SK-N-SH treated with all-trans-retinoic acid at 6 μM for 48 hours (cell line): ENCODE measurements at regions not wholly inside any gene's neighbourhood (a gene's known extent, or its start where the extent isn't known, plus 50 kb on each side); places are given as distances from the start of the nearest gene placed in this dataset.

ENCODE experiments used
- ATAC-seq: fragments of 200-7000 bp; cut with Tn5 transposase; 3 replicates; pipeline ENCODE4 v1.9.1; 2020; ENCODE audit warnings: mild to moderate bottlenecking, moderate library complexity
- ARNTL ChIP-seq: fragments of 450-650 bp; formaldehyde crosslinking; IDR thresholded peaks from 2 replicates; pipeline ENCODE4 v1.5.0; 2020; ENCODE audit warnings: low read depth, mild to moderate bottlenecking, moderate library complexity, borderline replicate concordance
- BACH2 ChIP-seq: fragments of 250-450 bp; sonication (Bioruptor Pico); IDR thresholded peaks from 2 replicates; pipeline ENCODE4 v1.9.0; 2021; ENCODE audit warnings: mild to moderate bottlenecking, borderline replicate concordance
- CSDC2 ChIP-seq: fragments of 250-450 bp; sonication (Bioruptor Pico); IDR thresholded peaks from 2 replicates; pipeline ENCODE4 v1.5.0; 2020; ENCODE audit warnings: mild to moderate bottlenecking, moderate library complexity
- GLIS3 ChIP-seq: fragments of 250-450 bp; sonication (Bioruptor Pico); IDR thresholded peaks from 2 replicates; pipeline ENCODE4 v1.5.0; 2020; ENCODE audit warnings: mild to moderate bottlenecking, moderate library complexity
- ISL1 ChIP-seq: fragments of 250-450 bp; sonication (Bioruptor Pico); IDR thresholded peaks from 2 replicates; pipeline ENCODE4 v2.1.2; 2022; ENCODE audit warnings: mild to moderate bottlenecking, moderate library complexity
- OSR1 ChIP-seq: fragments of 250-450 bp; sonication (Bioruptor Pico); IDR thresholded peaks from 2 replicates; pipeline ENCODE4 v1.8.0; 2022; ENCODE audit warnings: moderate library complexity, mild to moderate bottlenecking, inconsistent platforms
- PPARA ChIP-seq: fragments of 250-450 bp; sonication (Bioruptor Pico); IDR thresholded peaks from 2 replicates; pipeline ENCODE4 v1.5.0; 2020; ENCODE audit warnings: mild to moderate bottlenecking, borderline replicate concordance
- RARB ChIP-seq: fragments of 250-450 bp; sonication (Bioruptor Pico); IDR thresholded peaks from 2 replicates; pipeline ENCODE4 v1.8.0; 2021; ENCODE audit warnings: mild to moderate bottlenecking, moderate library complexity
- SNAI2 ChIP-seq: fragments of 250-450 bp; sonication (Bioruptor Pico); IDR thresholded peaks from 2 replicates; pipeline ENCODE4 v1.5.0; 2020; ENCODE audit warnings: mild to moderate bottlenecking, moderate library complexity
- TCF4 ChIP-seq: fragments of 250-450 bp; sonication (Bioruptor Pico); IDR thresholded peaks from 2 replicates; pipeline ENCODE4 v1.8.0; 2021; ENCODE audit warnings: mild to moderate bottlenecking, moderate library complexity, borderline replicate concordance
- TOX ChIP-seq: fragments of 250-450 bp; sonication (Bioruptor Pico); IDR thresholded peaks from 2 replicates; pipeline ENCODE4 v1.8.0; 2021; ENCODE audit warnings: mild to moderate bottlenecking, moderate library complexity, borderline replicate concordance
- ZC3H10 ChIP-seq: fragments of 250-450 bp; sonication (Bioruptor Pico); IDR thresholded peaks from 2 replicates; pipeline ENCODE4 v1.5.1; 2021; ENCODE audit warnings: mild to moderate bottlenecking, moderate library complexity
- ZFP3 ChIP-seq: fragments of 250-450 bp; sonication (Bioruptor Pico); IDR thresholded peaks from 2 replicates; pipeline ENCODE4 v1.5.0; 2020; ENCODE audit warnings: mild to moderate bottlenecking, moderate library complexity
- ZFP30 ChIP-seq: fragments of 450-650 bp; formaldehyde crosslinking; IDR thresholded peaks from 2 replicates; pipeline ENCODE4 v1.5.0; 2022; ENCODE audit warnings: mild to moderate bottlenecking, moderate library complexity
- ZNF565 ChIP-seq: fragments of 450-650 bp; formaldehyde crosslinking; conservative IDR thresholded peaks from 2 replicates; pipeline ENCODE4 v1.5.0; 2020; ENCODE audit warnings: low read depth, mild to moderate bottlenecking, moderate library complexity
- ZNF70 ChIP-seq: fragments of 450-650 bp; formaldehyde crosslinking; IDR thresholded peaks from 2 replicates; pipeline ENCODE4 v1.5.0; 2020; ENCODE audit warnings: mild to moderate bottlenecking, moderate library complexity
- ZNF8 ChIP-seq: fragments of 450-650 bp; formaldehyde crosslinking; IDR thresholded peaks from 2 replicates; pipeline ENCODE4 v1.5.0; 2020; ENCODE audit warnings: mild to moderate bottlenecking, moderate library complexity
- TF ChIP-seq, protein P1 (sequence below): fragments of 250-450 bp; sonication (Bioruptor Pico); IDR thresholded peaks from 2 replicates; pipeline ENCODE4 v1.5.0; 2020; ENCODE audit warnings: mild to moderate bottlenecking, moderate library complexity
- TF ChIP-seq, protein P2 (sequence below): fragments of 250-450 bp; sonication (Bioruptor Pico); IDR thresholded peaks from 2 replicates; pipeline ENCODE4 v1.5.1; 2021; ENCODE audit warnings: mild to moderate bottlenecking, moderate library complexity

DNA sequence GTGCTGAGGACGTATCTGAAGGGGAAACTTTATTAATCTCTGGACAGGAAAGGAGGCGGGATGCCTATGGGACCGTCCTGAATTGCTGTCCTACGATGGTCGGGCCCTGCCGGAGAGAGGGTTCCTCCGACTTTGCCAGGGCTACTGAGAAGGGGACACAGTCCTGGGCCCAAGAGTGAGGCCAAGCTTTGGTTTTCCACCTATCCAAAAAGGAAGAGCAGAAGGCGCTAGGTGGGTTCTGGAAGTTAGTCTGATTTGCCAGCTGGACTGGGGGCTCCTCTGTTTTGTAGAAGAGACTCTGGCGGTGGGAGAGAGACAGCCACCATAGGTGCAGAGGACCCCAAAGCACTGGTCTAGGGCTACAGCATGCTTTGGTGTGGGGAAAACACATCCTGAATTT is 243.8 kb upstream of the IRX4 start:
- no peak for ATAC-seq
- TF ChIP-seq, protein P1, sequence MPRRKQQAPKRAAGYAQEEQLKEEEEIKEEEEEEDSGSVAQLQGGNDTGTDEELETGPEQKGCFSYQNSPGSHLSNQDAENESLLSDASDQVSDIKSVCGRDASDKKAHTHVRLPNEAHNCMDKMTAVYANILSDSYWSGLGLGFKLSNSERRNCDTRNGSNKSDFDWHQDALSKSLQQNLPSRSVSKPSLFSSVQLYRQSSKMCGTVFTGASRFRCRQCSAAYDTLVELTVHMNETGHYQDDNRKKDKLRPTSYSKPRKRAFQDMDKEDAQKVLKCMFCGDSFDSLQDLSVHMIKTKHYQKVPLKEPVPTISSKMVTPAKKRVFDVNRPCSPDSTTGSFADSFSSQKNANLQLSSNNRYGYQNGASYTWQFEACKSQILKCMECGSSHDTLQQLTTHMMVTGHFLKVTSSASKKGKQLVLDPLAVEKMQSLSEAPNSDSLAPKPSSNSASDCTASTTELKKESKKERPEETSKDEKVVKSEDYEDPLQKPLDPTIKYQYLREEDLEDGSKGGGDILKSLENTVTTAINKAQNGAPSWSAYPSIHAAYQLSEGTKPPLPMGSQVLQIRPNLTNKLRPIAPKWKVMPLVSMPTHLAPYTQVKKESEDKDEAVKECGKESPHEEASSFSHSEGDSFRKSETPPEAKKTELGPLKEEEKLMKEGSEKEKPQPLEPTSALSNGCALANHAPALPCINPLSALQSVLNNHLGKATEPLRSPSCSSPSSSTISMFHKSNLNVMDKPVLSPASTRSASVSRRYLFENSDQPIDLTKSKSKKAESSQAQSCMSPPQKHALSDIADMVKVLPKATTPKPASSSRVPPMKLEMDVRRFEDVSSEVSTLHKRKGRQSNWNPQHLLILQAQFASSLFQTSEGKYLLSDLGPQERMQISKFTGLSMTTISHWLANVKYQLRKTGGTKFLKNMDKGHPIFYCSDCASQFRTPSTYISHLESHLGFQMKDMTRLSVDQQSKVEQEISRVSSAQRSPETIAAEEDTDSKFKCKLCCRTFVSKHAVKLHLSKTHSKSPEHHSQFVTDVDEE (CRISPR knock-in tag): no peak
- TF ChIP-seq TOX (CRISPR knock-in tag): no peak
- no peak for TF ChIP-seq GLIS3 (CRISPR knock-in tag)
- no peak for TF ChIP-seq ZNF8 (CRISPR knock-in tag)
- TF ChIP-seq, protein P2, sequence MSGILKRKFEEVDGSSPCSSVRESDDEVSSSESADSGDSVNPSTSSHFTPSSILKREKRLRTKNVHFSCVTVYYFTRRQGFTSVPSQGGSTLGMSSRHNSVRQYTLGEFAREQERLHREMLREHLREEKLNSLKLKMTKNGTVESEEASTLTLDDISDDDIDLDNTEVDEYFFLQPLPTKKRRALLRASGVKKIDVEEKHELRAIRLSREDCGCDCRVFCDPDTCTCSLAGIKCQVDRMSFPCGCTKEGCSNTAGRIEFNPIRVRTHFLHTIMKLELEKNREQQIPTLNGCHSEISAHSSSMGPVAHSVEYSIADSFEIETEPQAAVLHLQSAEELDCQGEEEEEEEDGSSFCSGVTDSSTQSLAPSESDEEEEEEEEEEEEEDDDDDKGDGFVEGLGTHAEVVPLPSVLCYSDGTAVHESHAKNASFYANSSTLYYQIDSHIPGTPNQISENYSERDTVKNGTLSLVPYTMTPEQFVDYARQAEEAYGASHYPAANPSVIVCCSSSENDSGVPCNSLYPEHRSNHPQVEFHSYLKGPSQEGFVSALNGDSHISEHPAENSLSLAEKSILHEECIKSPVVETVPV: no peak
- TF ChIP-seq RARB (CRISPR knock-in tag): no peak
- no peak for TF ChIP-seq ARNTL
- TF ChIP-seq ZFP3 (CRISPR knock-in tag): no peak
- no peak for TF ChIP-seq ZNF565
- TF ChIP-seq OSR1 (CRISPR knock-in tag): no peak
- no peak for TF ChIP-seq SNAI2 (CRISPR knock-in tag)
- TF ChIP-seq PPARA: no peak
- no peak for TF ChIP-seq ZC3H10 (CRISPR knock-in tag)
- TF ChIP-seq BACH2 (CRISPR knock-in tag): no peak
- no peak for TF ChIP-seq CSDC2 (CRISPR knock-in tag)
- no peak for TF ChIP-seq ZNF70 (CRISPR knock-in tag)

DNA sequence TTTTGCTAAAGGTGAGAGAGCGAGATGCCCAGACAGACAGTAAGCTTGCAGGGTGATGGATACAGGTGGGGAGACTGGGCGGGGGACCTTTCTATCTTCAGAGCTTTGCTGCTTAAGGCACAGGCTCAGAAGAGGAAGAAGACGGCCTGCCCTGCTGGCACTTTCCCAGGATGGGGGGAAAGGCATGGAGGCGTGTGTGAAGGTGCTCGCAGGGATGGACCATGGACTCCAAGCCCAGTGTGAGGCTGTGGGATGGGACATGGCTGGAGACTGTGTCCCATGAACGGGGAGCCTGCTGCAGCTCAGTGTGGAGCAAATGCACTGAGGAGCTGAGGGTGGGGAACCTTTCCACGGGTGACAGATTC is 243.2 kb upstream of the IRX4 start:
- no peak for ATAC-seq
- TF ChIP-seq OSR1 (CRISPR knock-in tag) (no peak), ZFP30 (CRISPR knock-in tag) (no peak), ISL1 (CRISPR knock-in tag) (no peak), ZNF8 (CRISPR knock-in tag) (no peak), GLIS3 (CRISPR knock-in tag) (no peak), PPARA (no peak), CSDC2 (CRISPR knock-in tag) (no peak), BACH2 (CRISPR knock-in tag) (no peak), ARNTL (no peak), TCF4 (no peak)
- TF ChIP-seq, protein P1 (CRISPR knock-in tag): no peak

DNA sequence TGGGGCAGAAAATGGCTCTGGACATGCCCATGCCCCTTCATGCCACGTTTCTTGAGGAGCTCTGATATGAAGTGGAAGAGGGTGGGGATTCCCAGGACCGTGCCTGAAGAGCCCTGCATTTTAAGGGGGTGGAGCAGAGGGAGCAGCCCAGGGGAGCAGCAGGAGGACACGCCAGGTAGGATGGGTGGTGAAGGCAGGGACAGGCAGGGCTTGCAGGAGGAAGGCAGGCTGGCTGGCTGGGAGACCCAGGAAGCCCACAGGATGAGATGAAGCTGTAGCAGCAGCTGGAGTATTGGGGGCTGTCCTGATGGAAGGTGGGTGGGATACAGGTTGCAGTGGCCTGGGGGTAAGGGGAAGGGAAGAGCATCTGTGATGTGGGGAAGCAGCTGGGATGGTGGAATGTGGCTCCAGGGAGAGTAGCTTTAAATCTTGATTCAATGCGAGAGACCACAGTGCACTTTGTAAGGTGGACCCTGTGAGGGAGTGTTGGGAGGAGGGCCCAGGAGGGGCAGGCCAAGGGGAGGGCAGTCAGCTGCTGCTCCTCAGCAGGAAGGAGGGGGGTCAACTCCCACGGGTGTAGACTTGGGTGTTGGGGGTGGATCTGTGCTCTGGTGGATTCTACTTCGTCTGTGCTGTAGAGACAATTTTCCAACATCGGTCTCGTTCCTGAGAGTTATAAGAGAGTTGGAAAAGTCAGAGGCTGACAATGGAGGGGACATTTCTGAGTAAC is 242.6 kb upstream of the IRX4 start:
- TF ChIP-seq ZNF70 (CRISPR knock-in tag) (no peak), CSDC2 (CRISPR knock-in tag) (no peak), TCF4 (no peak), TOX (CRISPR knock-in tag) (no peak), GLIS3 (CRISPR knock-in tag) (no peak)
- TF ChIP-seq, protein P1 (CRISPR knock-in tag): no peak
- ATAC-seq: no peak
